Ovary (tissue), 3 donors: ENCODE measurements at regions not wholly inside any gene's neighbourhood (a gene's known extent, or its start where the extent isn't known, plus 50 kb on each side); places are given as distances from the start of the nearest gene placed in this dataset.

Experiments
- EP300 ChIP-seq: sonication (generic); formaldehyde crosslinking; IDR thresholded peaks from one replicate; pipeline ENCODE4 v1.6.1; 2017; ENCODE audit warnings: antibody characterized with exemption
- POLR2A ChIP-seq: fragments of 450-650 bp; IDR thresholded peaks from one replicate; pipeline ENCODE4 v1.6.1; 2017; ENCODE audit warnings: antibody characterized with exemption, mild to moderate bottlenecking, moderate library complexity
- TF ChIP-seq, protein P1 (sequence below), 3 donors: fragments of 450-650 bp in 2 of 3; fragments of 200-600 bp in 1 of 3; IDR thresholded peaks; one replicate each; pipeline versions ENCODE4 v1.5.1 to v1.8.0; 2016 to 2022; ENCODE audit warnings: antibody characterized with exemption in 3 of 3, mild to moderate bottlenecking in 1 of 3
- donor health status: DM: no; HTN: no; CAD: no.

DNA sequence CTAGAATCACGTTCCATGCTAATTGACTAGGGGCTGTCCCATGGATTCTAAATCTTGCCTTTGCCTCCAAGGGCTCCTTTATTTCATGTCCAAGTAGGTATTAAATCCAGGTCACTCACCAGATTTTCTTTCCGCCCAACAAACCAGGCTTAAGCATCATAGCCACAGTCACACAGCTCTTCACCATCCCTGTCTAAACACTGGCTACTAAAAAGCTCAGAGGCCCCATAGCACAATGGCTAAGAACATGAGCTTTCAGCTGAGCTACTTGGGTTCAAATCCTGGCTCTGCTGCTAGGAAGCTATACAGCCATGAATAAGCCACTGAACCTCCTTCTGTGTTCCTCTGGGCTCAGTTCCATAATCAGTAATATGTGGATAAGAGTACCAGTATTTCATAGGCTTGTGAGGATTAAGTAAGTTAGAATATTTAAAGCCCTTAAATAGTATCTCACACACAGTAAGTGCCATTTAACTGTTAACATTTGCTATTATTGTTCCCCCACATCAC, 277.2 kb upstream of the GJB5 start:
- TF ChIP-seq, protein P1, sequence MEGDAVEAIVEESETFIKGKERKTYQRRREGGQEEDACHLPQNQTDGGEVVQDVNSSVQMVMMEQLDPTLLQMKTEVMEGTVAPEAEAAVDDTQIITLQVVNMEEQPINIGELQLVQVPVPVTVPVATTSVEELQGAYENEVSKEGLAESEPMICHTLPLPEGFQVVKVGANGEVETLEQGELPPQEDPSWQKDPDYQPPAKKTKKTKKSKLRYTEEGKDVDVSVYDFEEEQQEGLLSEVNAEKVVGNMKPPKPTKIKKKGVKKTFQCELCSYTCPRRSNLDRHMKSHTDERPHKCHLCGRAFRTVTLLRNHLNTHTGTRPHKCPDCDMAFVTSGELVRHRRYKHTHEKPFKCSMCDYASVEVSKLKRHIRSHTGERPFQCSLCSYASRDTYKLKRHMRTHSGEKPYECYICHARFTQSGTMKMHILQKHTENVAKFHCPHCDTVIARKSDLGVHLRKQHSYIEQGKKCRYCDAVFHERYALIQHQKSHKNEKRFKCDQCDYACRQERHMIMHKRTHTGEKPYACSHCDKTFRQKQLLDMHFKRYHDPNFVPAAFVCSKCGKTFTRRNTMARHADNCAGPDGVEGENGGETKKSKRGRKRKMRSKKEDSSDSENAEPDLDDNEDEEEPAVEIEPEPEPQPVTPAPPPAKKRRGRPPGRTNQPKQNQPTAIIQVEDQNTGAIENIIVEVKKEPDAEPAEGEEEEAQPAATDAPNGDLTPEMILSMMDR (IDR thresholded peaks at IDR 0.05): no peak
- TF ChIP-seq EP300 (no peak), POLR2A (no peak)
